OCI-LY7 (cell line): ENCODE measurements at regions not wholly inside any gene's neighbourhood (a gene's known extent, or its start where the extent isn't known, plus 50 kb on each side); places are given as distances from the start of the nearest gene placed in this dataset.
"Not testable (repeated sequence)": the region's sequence is repeated elsewhere in the genome, so short reads cannot be mapped to it uniquely, and the experiment has no call there.

Source experiments
- BruUV-seq: library from RNA; stranded (reverse); fragments of 400-500 nt; replicated peaks from 2 replicates; lab custom pipeline; 2021; lab: Mats Ljungman, UMichigan
- CTCF ChIA-PET: fragments of 300-600 bp; sonication (Branson Sonifier 250); formaldehyde crosslinking; loops from one replicate; lab custom pipeline; 2022; ENCODE audit warnings: antibody characterized with exemption; ENCODE audit not compliant: unreplicated experiment; lab: Charles Lee
- POLR2A ChIA-PET: fragments of 300-600 bp; sonication (Branson Sonifier 250); formaldehyde crosslinking; loops from one replicate; lab custom pipeline; 2022; ENCODE audit warnings: antibody characterized with exemption; lab: Charles Lee
- DNase-seq: peaks from one replicate; pipeline ENCODE4 v3.0.0-alpha.2; 2015; ENCODE audit warnings: low spot score
- H2AFZ ChIP-seq: fragments of 200-600 bp; sonication (generic), shearing (Covaris generic); 2 replicates; pipeline ENCODE4 v1.6.1; 2014; ENCODE audit warnings: mild to moderate bottlenecking, antibody characterized with exemption, low read length, moderate library complexity
- H3K27ac ChIP-seq: fragments of 200-600 bp; sonication (generic); 2 replicates; pipeline ENCODE4 v1.5.1; 2014; ENCODE audit warnings: mixed run types, low read depth, mild to moderate bottlenecking, moderate library complexity, low read length, inconsistent platforms; ENCODE audit not compliant: poor library complexity, severe bottlenecking
- H3K36me3 ChIP-seq: fragments of 200-600 bp; sonication (generic); 2 replicates; pipeline ENCODE4 v1.6.1; 2014; ENCODE audit warnings: mild to moderate bottlenecking, antibody characterized with exemption, low read length, moderate library complexity, mixed read lengths; ENCODE audit not compliant: insufficient read depth
- H3K4me1 ChIP-seq: fragments of 200-600 bp; sonication (generic); 2 replicates; pipeline ENCODE4 v1.5.1; 2014; ENCODE audit warnings: mild to moderate bottlenecking, low read length; ENCODE audit not compliant: insufficient read depth, poor library complexity, severe bottlenecking
- H3K4me2 ChIP-seq: fragments of 200-600 bp; sonication (generic); 2 replicates; pipeline ENCODE4 v1.6.1; 2014; ENCODE audit warnings: mild to moderate bottlenecking, low read length
- H3K4me3 ChIP-seq: fragments of 200-600 bp; sonication (generic); 2 replicates; pipeline ENCODE4 v1.5.1; 2014; ENCODE audit warnings: mild to moderate bottlenecking, low read depth, low read length; ENCODE audit not compliant: poor library complexity, severe bottlenecking
- H3K79me2 ChIP-seq: fragments of 200-600 bp; sonication (generic); 2 replicates; pipeline ENCODE4 v1.6.1; 2016; ENCODE audit warnings: low read depth, mild to moderate bottlenecking, low read length, moderate library complexity, mixed read lengths; ENCODE audit not compliant: insufficient read depth
- H3K9me2 ChIP-seq: fragments of 200-600 bp; sonication (generic); 2 replicates; pipeline ENCODE4 v1.6.1; 2016; ENCODE audit warnings: mild to moderate bottlenecking, low read length, mixed read lengths; ENCODE audit not compliant: insufficient read depth
- H3K9me3 ChIP-seq: fragments of 200-600 bp; sonication (generic); 2 replicates; pipeline ENCODE4 v1.6.1; 2014; ENCODE audit warnings: mild to moderate bottlenecking, mixed run types, low read length, mixed read lengths
- H4K20me1 ChIP-seq: fragments of 200-600 bp; sonication (generic); 2 replicates; pipeline ENCODE4 v1.6.1; 2014; ENCODE audit warnings: mild to moderate bottlenecking, antibody characterized with exemption, low read length, moderate library complexity, mixed read lengths; ENCODE audit not compliant: insufficient read depth
- CTCF ChIP-seq: fragments of 200-600 bp; sonication (generic); conservative IDR thresholded peaks from 2 replicates; pipeline ENCODE4 v1.5.1; 2014; ENCODE audit warnings: mild to moderate bottlenecking, antibody characterized with exemption, low read length, moderate library complexity, mixed read lengths
- EZH2phosphoT487 ChIP-seq: fragments of 200-600 bp; sonication (generic); IDR thresholded peaks from 2 replicates; pipeline ENCODE4 v1.6.1; 2018; ENCODE audit warnings: low read depth, borderline replicate concordance, mild to moderate bottlenecking, mixed run types, antibody characterized with exemption, low read length, moderate library complexity, mixed read lengths
- intact Hi-C: fragments of 100-400 bp; cut with micrococcal nuclease; formaldehyde crosslinking; loops from one replicate; pipeline ENCODE4 v1.10.0; 2022; ENCODE audit not compliant: unreplicated experiment

- BruUV-seq, result no TSS peak
- CTCF ChIA-PET, result no interaction called here
Observed at GRCh38 chr7:98784216-98784785, 85.5 kb downstream of the TMEM130 start.

GRCh38 chr7:98785929-98786571, 83.8 kb downstream of the TMEM130 start:
- ChIA-PET POLR2A (interaction anchor here (0.8 kb wide), 1 partner anchor 14 kb away, joined by 3 read pairs; no protein-coding TSS in a partner anchor), CTCF (no interaction called here)
- Histone ChIP-seq H3K4me1 (no peaks in the 10 kb centered on the region), H3K4me3 (no peak overlapping the region), H3K27ac (no peak overlapping the region), H3K4me2 (no peak overlapping the region), H2AFZ (no peak overlapping the region), H3K36me3 (no peaks in the 10 kb centered on the region), H4K20me1 (no peaks in the 10 kb centered on the region), H3K9me3 (no peaks in the 10 kb centered on the region), H3K79me2 (no peaks in the 10 kb centered on the region), H3K9me2 (no peaks in the 10 kb centered on the region)
- no TSS peak for BruUV-seq
- DNase-seq, result no peak
- no peak for TF ChIP-seq EZH2phosphoT487
- no peak for TF ChIP-seq CTCF
- intact Hi-C loops, result no loop called here

More at GRCh38 chr7:98784216-98784785, 85.5 kb downstream of the TMEM130 start:
- Histone ChIP-seq H4K20me1 (no peaks in the 10 kb centered on the region), H3K4me1 (no peaks in the 10 kb centered on the region), H2AFZ (no peak overlapping the region), H3K9me2 (no peaks in the 10 kb centered on the region), H3K27ac (no peak overlapping the region), H3K79me2 (no peaks in the 10 kb centered on the region), H3K9me3 (no peaks in the 10 kb centered on the region), H3K4me2 (no peak overlapping the region), H3K36me3 (no peaks in the 10 kb centered on the region), H3K4me3 (no peak overlapping the region)
- TF ChIP-seq EZH2phosphoT487, result no peak
- TF ChIP-seq CTCF, result no peak
- DNase-seq, result no peak
- intact Hi-C loops, result no loop called here
- POLR2A ChIA-PET, result no interaction called here

GRCh38 chr7:98788966-98789365, 80.8 kb downstream of the TMEM130 start:
- no peaks in the 10 kb centered on the region for H4K20me1 ChIP-seq
- ChIA-PET CTCF (no interaction called here), POLR2A (interaction anchor here (0.7 kb wide), 1 partner anchor 356 kb away, joined by 4 read pairs; no protein-coding TSS in a partner anchor)
- no peak overlapping the region for H2AFZ ChIP-seq
- H3K9me2 ChIP-seq, result no peaks in the 10 kb centered on the region
- H3K36me3 ChIP-seq, result no peaks in the 10 kb centered on the region
- no TSS peak for BruUV-seq
- TF ChIP-seq CTCF (no peak), EZH2phosphoT487 (no peak)
- intact Hi-C loops, result no loop called here
- no peak overlapping the region for H3K4me3 ChIP-seq
- H3K79me2 ChIP-seq, result no peaks in the 10 kb centered on the region
- DNase-seq, result no peak
- H3K9me3 ChIP-seq, result no peaks in the 10 kb centered on the region
- no peaks in the 10 kb centered on the region for H3K4me1 ChIP-seq
- H3K27ac ChIP-seq, result no peak overlapping the region
- no peak overlapping the region for H3K4me2 ChIP-seq

- DNase-seq, H3K27ac ChIP-seq, H3K36me3 ChIP-seq, H2AFZ ChIP-seq, H3K9me2 ChIP-seq, H3K4me2 ChIP-seq, CTCF ChIA-PET, H3K4me1 ChIP-seq, H4K20me1 ChIP-seq, H3K9me3 ChIP-seq, POLR2A ChIA-PET, H3K4me3 ChIP-seq, H3K79me2 ChIP-seq, intact Hi-C loops, BruUV-seq: not testable (repeated sequence)
Observed at GRCh38 chr7:98794453-98794852, 75.4 kb downstream of the TMEM130 start.
